Esophagus muscularis mucosa (tissue), 4 donors: ENCODE measurements at regions not wholly inside any gene's neighbourhood (a gene's known extent, or its start where the extent isn't known, plus 50 kb on each side); places are given as distances from the start of the nearest gene placed in this dataset.

Experiments used
- DNase-seq: peaks from one replicate; pipeline ENCODE4 v3.0.0-alpha.2; 2017; ENCODE audit errors: extremely low spot score
- H3K27ac ChIP-seq, 4 donors: fragments of 200-600 bp; sonication (generic); replicated peaks in 1 of 4; 1 replicate in 3 of 4; 2 replicates in 1 of 4; pipeline ENCODE4 v1.5.1; 2016 to 2019; ENCODE audit warnings: mild to moderate bottlenecking in 1 of 4
- H3K27me3 ChIP-seq, 4 donors: fragments of 200-600 bp; sonication (generic); one replicate each; pipeline versions ENCODE4 v1.5.1 to v1.6.0; 2016 to 2019
- H3K36me3 ChIP-seq, 4 donors: fragments of 200-600 bp; sonication (generic); one replicate each; pipeline ENCODE4 v1.5.1; 2016 to 2019
- H3K4me1 ChIP-seq, 4 donors: fragments of 200-600 bp; sonication (generic); one replicate each; pipeline ENCODE4 v1.5.1; 2016 to 2019
- H3K4me3 ChIP-seq, 4 donors: fragments of 200-600 bp; sonication (generic); 1 replicate in 2 of 4; 2 replicates in 2 of 4; pipeline ENCODE4 v1.5.1; 2016 to 2019; ENCODE audit warnings: mild to moderate bottlenecking in 4 of 4, moderate library complexity in 1 of 4
- H3K9me3 ChIP-seq, 4 donors: fragments of 200-600 bp; sonication (generic); 1 replicate in 3 of 4; 2 replicates in 1 of 4; pipeline ENCODE4 v1.5.1; 2016 to 2019
- EP300 ChIP-seq: sonication (generic); formaldehyde crosslinking; IDR thresholded peaks from one replicate; pipeline ENCODE4 v1.6.1; 2017; ENCODE audit warnings: antibody characterized with exemption
- POLR2A ChIP-seq: fragments of 450-650 bp; IDR thresholded peaks from one replicate; pipeline ENCODE4 v1.6.1; 2017; ENCODE audit warnings: antibody characterized with exemption, moderate library complexity, mild to moderate bottlenecking, low read depth
- POLR2AphosphoS5 ChIP-seq, 2 donors: sonication (generic); formaldehyde crosslinking; IDR thresholded peaks; one replicate each; pipeline ENCODE4 v1.6.1; 2017; ENCODE audit warnings: antibody characterized with exemption in 2 of 2
- WGBS: methylation state at CpG from one replicate; pipeline ENCODE4 v1.1.5; 2018; 5-methylcytosine and 5-hydroxymethylcytosine counted together
- intact Hi-C: fragments of 100-400 bp; cut with DNase I; formaldehyde crosslinking; loops from one replicate; pipeline ENCODE4 v1.15.1; 2023
- TF ChIP-seq, protein P1 (sequence below), 3 experiments: fragments of 200-600 bp in 2 of 3; fragments of 450-650 bp in 1 of 3; sonication (generic) in 2 of 3; IDR thresholded peaks; one replicate each; pipeline ENCODE4 v1.5.1; 2017 to 2019; ENCODE audit warnings: antibody characterized with exemption in 3 of 3, mild to moderate bottlenecking in 2 of 3, moderate library complexity in 1 of 3

DNA sequence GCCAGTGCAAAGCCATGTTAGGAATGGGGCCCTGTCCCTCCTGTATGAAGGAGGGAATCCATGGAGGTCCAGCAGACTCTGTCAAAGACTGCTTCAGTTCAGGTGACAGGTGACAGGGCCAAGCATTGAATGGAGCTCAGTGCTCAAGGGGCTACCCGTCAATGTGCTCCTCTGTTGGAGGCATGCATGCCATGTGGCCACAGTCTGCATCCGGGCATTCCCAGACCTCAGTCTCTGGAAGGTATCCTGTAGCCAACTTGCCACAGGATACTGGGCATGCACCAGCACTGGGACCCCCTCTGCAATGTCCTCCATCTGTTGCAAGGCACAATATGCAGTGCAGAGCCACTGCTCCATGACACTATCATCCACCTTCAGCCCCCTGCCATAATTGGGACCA, 136.1 kb upstream of the GATB start:
- Histone ChIP-seq H3K4me1 (no peaks in the 10 kb centered on the region), H3K27me3 (no peaks in the 10 kb centered on the region), H3K9me3 (peaks cover 0 to 5% (median 0%) of the 10 kb centered on the region in 4 donors), H3K36me3 (no peaks in the 10 kb centered on the region), H3K4me3 (no peak overlapping the region), H3K27ac (no peak overlapping the region)
- peak; percentile 77 for DNase-seq
- intact Hi-C loops = no loop called here
- WGBS = 80% methylated on average over 2 of the region's 2 CpGs
- TF ChIP-seq POLR2A = no peak

DNA sequence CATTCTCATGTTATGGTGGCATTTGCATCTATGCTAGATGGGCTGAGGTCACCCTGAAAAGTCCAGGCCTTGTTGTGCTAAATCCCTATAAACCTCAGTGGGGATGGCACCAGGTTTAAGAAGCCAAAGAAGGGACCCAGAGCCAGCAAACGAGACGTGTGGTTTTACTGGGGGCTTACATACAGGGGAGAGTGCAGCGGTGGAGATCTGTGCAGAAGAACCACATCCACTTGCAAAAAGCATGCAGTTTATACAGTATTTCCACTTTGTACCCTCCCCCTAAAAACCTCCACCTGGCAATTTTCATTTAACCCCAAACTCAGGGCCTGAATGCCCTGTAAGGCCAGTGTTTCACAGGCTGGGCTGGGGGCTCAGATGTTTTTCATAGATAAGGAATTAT, 134.9 kb upstream of the GATB start:
- TF ChIP-seq POLR2AphosphoS5 (IDR thresholded peaks at IDR 0.05) (no peak), POLR2A (no peak), EP300 (no peak)
- TF ChIP-seq, protein P1, sequence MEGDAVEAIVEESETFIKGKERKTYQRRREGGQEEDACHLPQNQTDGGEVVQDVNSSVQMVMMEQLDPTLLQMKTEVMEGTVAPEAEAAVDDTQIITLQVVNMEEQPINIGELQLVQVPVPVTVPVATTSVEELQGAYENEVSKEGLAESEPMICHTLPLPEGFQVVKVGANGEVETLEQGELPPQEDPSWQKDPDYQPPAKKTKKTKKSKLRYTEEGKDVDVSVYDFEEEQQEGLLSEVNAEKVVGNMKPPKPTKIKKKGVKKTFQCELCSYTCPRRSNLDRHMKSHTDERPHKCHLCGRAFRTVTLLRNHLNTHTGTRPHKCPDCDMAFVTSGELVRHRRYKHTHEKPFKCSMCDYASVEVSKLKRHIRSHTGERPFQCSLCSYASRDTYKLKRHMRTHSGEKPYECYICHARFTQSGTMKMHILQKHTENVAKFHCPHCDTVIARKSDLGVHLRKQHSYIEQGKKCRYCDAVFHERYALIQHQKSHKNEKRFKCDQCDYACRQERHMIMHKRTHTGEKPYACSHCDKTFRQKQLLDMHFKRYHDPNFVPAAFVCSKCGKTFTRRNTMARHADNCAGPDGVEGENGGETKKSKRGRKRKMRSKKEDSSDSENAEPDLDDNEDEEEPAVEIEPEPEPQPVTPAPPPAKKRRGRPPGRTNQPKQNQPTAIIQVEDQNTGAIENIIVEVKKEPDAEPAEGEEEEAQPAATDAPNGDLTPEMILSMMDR (IDR thresholded peaks at IDR 0.05) = no peak
- Histone ChIP-seq H3K9me3 (no peaks in the 10 kb centered on the region), H3K4me3 (no peak overlapping the region), H3K36me3 (no peaks in the 10 kb centered on the region), H3K4me1 (no peaks in the 10 kb centered on the region), H3K27ac (no peak overlapping the region), H3K27me3 (no peaks in the 10 kb centered on the region)
- WGBS = 89% methylated on average over 3 of the region's 3 CpGs
- intact Hi-C loops = no loop called here
- peak; percentile 80 for DNase-seq

DNA sequence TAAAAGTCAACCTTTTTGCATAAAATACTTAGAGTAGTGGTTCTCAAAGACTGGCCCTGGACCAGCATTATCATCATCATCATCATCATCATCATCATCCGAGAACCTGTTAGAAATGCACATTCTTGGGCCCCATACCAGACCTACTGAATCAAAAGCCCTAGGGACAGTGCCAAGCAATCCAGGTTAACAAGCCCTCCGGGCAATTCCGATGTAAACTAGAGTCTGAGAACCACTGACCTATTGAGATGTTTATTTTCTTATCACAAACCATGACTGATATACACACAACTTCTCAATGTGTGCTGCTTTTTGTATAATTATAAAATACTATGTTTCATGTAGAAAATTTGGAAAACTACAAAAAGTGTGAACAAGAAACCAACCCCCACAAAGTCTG, 133.4 kb upstream of the GATB start:
- no peak overlapping the region for H3K27ac ChIP-seq
- intact Hi-C loops = no loop called here
- 88% methylated on average over 3 of the region's 3 CpGs for WGBS

DNA sequence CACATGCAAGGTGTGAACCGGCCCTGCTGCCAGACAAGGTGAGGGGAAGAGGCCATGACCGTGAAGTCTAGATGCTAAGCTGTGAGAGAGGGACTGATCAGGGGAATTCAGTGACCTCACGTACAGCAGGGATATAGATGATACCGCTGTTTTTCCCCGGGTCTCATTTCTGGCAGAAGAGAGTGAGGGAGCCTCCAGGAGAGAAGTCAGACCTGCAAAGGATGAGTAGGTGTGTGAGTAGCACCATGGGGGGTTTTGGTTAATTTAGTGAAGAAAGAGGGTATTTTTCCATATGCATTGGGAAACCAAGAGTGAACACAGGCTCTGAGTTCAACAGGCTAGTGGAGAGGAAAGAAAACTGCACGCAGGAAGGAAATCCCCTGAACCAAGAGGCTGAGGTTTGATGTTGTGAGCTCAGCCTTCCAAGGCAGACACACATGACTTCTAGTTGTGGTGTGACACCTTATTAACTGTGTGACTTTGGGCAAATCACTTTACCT, 127.6 kb upstream of the GATB start:
- 90% methylated on average over 6 of the region's 6 CpGs for WGBS
- peaks cover 0 to 4% (median 0%) of the 10 kb centered on the region in 4 donors for H3K9me3 ChIP-seq
- no peaks in the 10 kb centered on the region for H3K36me3 ChIP-seq
- peaks cover 0 to 4% (median 0%) of the 10 kb centered on the region in 4 donors for H3K4me1 ChIP-seq
- no peak overlapping the region for H3K27ac ChIP-seq
- no peak overlapping the region for H3K4me3 ChIP-seq
- TF ChIP-seq EP300 (no peak), POLR2A (no peak), POLR2AphosphoS5 (IDR thresholded peaks at IDR 0.05) (no peak)
- TF ChIP-seq, protein P1 (IDR thresholded peaks at IDR 0.05) = no peak
- H3K27me3 ChIP-seq = no peaks in the 10 kb centered on the region
- intact Hi-C loops = no loop called here
- DNase-seq = no peak

More for the DNA sequence above, 133.4 kb upstream of the GATB start:
- Histone ChIP-seq H3K36me3 (no peaks in the 10 kb centered on the region), H3K4me1 (no peaks in the 10 kb centered on the region), H3K4me3 (no peak overlapping the region), H3K9me3 (no peaks in the 10 kb centered on the region), H3K27me3 (no peaks in the 10 kb centered on the region)
- TF ChIP-seq, protein P1 (IDR thresholded peaks at IDR 0.05) = no peak
- TF ChIP-seq EP300 (no peak), POLR2A (no peak), POLR2AphosphoS5 (IDR thresholded peaks at IDR 0.05) (no peak)
- no peak for DNase-seq

DNA sequence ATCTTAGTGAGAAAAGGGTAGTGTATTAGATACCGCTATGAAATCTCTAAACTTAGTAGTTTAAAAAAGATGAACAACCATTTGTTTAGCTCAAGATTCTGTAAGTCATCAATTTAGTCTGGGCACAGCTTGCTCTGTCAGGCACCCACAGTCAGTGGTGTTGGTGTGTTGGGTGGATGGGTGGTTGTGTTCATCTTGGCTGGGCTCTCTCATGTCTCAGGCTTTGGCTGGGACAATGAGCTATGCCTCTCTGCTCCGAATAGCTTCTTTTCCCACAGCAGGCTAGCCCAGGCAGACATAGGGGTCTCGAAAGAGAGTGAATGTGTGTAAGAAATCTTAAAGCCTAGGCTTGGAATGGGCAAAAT, 127.0 kb upstream of the GATB start:
- intact Hi-C loops = no loop called here
- DNase-seq = no peak
- Histone ChIP-seq H3K9me3 (peaks cover 0 to 4% (median 0%) of the 10 kb centered on the region in 4 donors), H3K27ac (no peak overlapping the region), H3K4me1 (peaks cover 0 to 4% (median 0%) of the 10 kb centered on the region in 4 donors), H3K4me3 (no peak overlapping the region), H3K36me3 (no peaks in the 10 kb centered on the region), H3K27me3 (no peaks in the 10 kb centered on the region)
- TF ChIP-seq, protein P1 (IDR thresholded peaks at IDR 0.05) = no peak
- TF ChIP-seq POLR2A = no peak
- no peak for TF ChIP-seq EP300
- no peak for TF ChIP-seq POLR2AphosphoS5 (IDR thresholded peaks at IDR 0.05)
- 90% methylated on average over 3 of the region's 3 CpGs for WGBS
